Stimulated activated naive CD4-positive, alpha-beta T cell treated with Interleukin-2 at 50 U/mL for 16 hours (primary cell): ENCODE measurements at regions not wholly inside any gene's neighbourhood (a gene's known extent, or its start where the extent isn't known, plus 50 kb on each side); places are given as distances from the start of the nearest gene placed in this dataset.

Experiments
- DNase-seq: peaks from one replicate; lab custom pipeline; 2025; lab: John Stamatoyannopoulos, UW

DNA sequence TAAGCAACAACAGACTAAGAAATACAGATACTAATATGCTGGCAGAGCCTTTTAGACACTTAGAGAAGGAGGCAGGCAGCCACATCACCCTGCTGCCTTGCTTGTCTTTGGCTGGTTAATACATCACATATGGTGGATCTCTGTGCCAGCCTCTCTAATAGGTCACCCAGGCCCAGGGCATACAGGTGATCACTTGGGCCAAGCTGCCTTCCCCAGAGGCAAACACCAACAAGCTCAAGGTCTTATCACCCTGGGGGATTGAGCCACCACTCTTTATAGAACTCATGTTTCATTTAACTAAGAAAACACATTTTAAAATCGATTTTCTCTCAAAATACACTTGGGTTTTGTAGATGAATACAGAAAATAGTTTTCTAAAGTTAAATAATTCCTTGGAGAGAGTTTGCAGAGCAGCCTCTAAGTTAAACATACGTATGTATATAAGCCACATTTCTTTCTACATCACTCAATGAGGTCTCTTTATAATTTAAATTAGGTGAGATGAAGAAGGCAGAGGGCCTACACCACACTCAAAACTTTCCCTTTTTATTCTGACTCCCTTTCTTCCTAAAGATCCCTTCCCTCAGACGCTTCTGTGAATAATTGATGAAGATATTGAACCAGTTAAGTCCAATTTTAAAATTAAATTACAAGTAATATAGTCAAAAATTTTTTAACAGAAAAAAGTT lies 556.8 kb upstream of the GHITM start:
- DNase-seq, result no peak

DNA sequence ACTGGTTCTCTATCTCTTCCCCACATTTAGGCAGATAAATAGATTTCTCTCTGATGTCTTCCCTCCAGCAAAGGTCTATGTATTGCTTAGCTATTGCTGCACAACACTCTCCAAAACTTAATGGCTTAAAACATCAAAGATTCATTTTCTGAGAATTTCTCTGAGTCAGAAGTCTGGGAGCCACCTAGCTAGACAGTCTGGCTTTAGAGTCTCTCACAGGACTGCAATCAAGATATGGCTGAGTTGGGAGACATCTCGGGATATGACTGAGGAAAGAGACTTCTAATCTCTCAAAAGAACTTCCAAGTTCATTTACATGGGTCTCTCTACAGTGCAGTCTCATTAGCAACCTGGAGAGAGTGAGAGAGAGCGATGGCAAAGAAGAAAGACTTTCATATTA lies 553.6 kb upstream of the GHITM start:
- no peak for DNase-seq

GRCh38 chr10:83592337-83592935 lies 546.9 kb upstream of the GHITM start:
- DNase-seq, result no peak

- no peak for DNase-seq
Measured at GRCh38 chr10:83603708-83604107, 535.6 kb upstream of the GHITM start.

DNA sequence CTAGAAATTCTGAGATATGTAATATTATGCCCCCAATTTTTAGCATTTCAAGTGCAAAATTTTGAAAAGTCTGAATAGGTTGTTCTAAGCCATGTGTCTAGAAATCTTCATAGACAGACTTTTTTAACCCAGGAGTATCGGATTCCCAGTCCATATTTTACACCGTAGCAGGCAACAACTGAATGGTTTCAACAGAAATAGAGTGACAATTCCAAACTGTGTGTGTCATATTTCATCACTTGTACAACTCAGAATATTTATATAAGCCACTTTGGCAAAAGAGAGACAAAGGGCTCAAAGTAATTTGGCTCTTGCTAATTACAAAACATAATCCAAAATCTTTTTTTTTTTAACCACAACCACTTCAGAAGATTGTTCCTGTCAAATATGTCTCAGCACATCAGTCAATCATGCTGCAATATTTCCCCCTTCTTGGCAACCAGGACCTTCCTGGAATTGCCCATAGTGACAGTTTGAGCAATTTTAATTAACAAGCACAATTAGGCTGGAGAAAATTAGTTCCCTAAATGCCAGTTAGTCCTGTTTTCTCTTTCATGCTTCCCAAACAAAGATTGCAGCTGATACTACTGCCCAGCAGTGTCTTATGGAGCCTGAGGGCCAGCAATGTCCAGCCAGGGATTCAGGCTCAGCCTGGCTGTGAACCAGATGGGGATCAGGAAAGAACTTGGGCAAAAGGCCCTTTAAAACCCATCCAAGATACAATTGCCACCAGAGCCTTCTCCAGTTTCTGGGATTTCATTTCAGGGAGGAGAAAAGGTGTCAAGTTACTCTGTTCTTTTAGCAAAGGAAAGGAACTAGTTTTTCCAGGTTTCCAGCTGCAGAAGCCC lies 533.3 kb upstream of the GHITM start:
- DNase-seq, result no peak

DNA sequence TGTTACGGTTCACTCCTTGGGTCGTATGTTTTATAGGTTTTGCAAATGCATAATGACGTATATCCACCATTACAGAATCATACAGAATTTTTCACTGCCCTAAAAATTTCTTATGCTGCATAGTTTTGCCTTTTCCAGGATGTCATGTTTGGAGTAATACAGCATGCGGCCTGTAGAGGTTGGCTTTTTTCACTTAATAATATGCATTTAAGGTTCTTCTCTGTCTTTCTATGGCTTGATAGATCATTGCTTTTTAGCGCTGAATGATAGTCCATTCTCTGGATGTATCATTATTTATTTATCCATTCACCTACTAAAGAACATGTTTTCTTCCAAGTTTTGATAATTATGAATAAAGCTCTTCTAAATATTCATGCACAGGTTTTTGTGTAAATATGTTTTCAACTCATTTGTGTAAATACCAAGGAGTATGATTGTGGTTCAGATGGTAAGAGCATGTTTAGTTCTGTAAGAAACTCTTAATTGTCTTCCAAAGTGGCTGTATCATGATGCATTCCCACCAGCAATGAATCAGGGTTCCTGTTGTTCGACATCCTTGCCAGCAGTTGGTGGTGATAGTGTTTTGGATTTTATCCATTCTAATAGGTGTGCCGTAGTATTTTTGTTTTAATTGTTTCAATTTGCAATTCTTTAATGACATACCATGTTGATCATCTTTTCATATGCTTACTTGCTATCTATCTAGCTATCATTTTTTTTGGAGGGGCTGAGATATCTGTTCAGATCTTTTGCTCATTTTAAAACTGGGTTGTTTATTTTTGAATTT lies 531.2 kb upstream of the GHITM start:
- DNase-seq, result no peak

- DNase-seq, result no peak
Measured at GRCh38 chr10:83612050-83612449, 527.3 kb upstream of the GHITM start.

- DNase-seq, result no peak
Measured at GRCh38 chr10:83612746-83613145, 526.6 kb upstream of the GHITM start.

- no peak for DNase-seq
Measured at GRCh38 chr10:83617172-83617571, 522.1 kb upstream of the GHITM start.

DNA sequence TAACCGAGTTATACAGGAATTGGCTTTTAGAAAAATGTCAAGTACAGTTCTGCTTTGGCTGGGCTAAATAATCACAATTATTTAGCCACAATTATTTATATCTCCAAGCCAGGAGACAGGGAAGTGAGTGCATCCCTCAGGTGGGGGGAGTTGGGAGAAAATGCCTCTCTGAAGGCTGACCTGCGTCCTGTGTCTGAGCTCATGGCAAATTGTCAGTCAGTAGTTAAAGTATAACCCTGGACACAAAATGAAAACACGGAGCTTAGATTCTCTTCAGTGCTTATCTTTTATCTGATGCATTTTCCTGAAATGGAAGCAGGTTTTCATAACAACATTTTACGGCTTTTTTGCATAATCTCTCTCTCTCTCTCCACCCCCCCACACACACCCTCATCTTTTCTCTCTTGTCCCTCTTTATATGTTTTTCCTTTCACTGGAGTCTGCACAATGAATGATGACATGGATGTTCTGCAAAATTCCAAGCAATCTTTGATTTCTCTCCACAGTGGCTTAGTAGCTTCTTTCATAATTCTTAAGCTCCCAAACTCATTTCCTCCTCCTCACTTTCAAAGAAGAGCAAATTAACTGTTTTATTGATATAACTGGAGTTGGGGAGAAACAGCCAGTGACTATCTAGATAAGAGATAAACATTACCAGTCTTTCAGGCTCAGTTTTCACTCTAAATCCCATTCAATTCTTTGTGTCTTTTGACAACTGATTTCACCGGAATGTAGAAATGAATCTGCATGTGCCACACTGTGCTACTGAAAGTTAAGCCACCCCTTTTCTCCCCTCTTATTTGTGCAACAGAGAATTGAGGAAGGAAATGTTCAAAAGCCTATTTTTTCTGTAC lies 521.4 kb upstream of the GHITM start:
- DNase-seq, result no peak

- DNase-seq, result no peak
Measured at GRCh38 chr10:83625831-83626360, 513.4 kb upstream of the GHITM start.

GRCh38 chr10:83632701-83633100 lies 506.6 kb upstream of the GHITM start:
- no peak for DNase-seq

- DNase-seq, result no peak
Measured at GRCh38 chr10:83633547-83633946, 505.8 kb upstream of the GHITM start.

DNA sequence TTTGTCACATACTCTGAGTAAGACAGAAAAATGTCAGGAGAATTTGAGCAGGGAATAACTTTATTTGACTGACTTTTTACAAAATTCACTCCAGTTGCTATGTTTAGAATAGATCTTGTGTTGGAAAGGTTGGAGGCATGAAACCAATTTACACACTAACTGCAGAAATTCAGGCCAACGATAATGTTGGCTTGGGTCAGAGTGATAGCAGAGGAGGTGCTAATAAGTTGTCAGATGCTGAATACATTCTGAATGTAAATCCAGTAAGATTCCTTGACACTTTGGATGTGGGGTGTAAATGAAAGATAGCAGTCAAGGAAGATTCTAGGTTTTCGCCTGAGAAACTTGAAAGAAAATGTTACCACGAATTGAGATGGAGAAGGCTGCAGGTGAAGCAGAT lies 502.5 kb upstream of the GHITM start:
- DNase-seq, result no peak

DNA sequence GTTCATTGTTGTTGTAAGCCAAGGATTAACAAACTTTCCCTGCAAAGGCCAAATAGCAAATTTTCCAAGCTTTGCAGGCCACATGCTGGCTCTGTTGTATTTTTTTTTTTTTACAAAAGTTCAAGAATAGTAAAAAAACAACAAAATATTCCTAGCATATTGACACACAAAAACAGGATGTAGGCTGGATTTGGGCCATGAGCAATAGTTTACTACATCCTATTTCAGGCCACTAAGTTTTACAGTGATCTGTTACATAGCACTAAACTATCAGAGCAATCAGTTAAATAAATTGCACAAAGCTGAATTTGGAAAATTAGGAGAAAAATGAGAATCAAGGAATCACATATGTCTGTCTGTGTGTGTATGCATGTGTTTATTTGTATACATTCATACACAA lies 491.8 kb upstream of the GHITM start:
- DNase-seq, result no peak

GRCh38 chr10:83648201-83648600 lies 491.1 kb upstream of the GHITM start:
- DNase-seq, result no peak

DNA sequence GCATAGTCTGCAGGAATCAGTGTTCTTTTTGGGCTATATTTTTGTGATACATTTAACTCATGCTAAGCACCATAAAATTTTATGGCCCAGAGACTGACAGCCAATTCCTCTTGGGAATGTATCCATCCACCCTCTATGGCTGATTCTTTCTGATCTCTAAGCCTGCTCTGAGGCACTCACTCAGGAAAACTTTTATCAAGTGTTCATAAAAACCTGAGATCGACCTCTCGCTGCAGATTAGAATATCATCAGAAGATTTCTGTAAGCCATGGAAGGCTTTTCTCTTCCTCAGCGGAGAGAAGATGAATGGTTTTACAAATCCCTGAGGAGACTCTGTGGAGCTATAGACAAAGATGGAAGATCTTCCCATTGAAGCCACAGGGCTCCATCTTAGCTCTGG lies 489.8 kb upstream of the GHITM start:
- DNase-seq, result no peak

- DNase-seq, result no peak
Measured at GRCh38 chr10:83654689-83655088, 484.6 kb upstream of the GHITM start.

GRCh38 chr10:83656924-83657323 lies 482.4 kb upstream of the GHITM start:
- no peak for DNase-seq

DNA sequence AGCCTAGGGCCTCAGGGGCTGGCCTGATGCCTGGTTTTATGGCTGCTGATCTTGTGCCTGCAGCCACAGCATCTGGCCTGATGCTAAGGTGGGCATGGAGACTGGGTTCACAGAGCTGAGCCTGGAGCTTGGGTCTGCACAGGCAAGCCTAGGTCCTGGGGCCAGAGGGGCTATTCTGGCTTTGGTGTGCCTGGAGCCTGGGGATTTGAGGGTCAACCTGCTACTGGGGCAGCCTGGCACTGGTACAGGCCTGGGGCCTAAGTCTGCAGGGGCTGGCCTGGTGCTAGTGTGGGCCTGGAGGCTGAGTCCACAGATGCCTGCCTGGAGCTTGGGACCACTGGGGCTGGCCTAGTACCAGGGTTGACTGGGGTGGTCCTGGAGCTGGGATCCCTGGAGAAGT lies 481.8 kb upstream of the GHITM start:
- no peak for DNase-seq

- DNase-seq, result no peak
Measured at GRCh38 chr10:83663918-83664317, 475.4 kb upstream of the GHITM start.
